ENCODE measurements at regions not wholly inside any gene's neighbourhood (a gene's known extent, or its start where the extent isn't known, plus 50 kb on each side); places are given as distances from the start of the nearest gene placed in this dataset.
"Not testable (repeated sequence)": the region's sequence is repeated elsewhere in the genome, so short reads cannot be mapped to it uniquely, and the experiment has no call there.

- ATAC-seq: no peak
- TF ChIP-seq PPARA (CRISPR knock-in tag; IDR thresholded peaks at IDR 0.05; ENCODE audit: borderline replicate concordance) (no peak), ARNTL (CRISPR knock-in tag; IDR thresholded peaks at IDR 0.05; ENCODE audit: borderline replicate concordance, low read depth) (no peak), ZFP3 (CRISPR knock-in tag; IDR thresholded peaks at IDR 0.05) (no peak), ZNF565 (CRISPR knock-in tag; conservative IDR thresholded peaks at IDR 0.05; ENCODE audit: low read depth) (no peak), GLIS3 (CRISPR knock-in tag; IDR thresholded peaks at IDR 0.05) (no peak)
- TF ChIP-seq, protein P1, sequence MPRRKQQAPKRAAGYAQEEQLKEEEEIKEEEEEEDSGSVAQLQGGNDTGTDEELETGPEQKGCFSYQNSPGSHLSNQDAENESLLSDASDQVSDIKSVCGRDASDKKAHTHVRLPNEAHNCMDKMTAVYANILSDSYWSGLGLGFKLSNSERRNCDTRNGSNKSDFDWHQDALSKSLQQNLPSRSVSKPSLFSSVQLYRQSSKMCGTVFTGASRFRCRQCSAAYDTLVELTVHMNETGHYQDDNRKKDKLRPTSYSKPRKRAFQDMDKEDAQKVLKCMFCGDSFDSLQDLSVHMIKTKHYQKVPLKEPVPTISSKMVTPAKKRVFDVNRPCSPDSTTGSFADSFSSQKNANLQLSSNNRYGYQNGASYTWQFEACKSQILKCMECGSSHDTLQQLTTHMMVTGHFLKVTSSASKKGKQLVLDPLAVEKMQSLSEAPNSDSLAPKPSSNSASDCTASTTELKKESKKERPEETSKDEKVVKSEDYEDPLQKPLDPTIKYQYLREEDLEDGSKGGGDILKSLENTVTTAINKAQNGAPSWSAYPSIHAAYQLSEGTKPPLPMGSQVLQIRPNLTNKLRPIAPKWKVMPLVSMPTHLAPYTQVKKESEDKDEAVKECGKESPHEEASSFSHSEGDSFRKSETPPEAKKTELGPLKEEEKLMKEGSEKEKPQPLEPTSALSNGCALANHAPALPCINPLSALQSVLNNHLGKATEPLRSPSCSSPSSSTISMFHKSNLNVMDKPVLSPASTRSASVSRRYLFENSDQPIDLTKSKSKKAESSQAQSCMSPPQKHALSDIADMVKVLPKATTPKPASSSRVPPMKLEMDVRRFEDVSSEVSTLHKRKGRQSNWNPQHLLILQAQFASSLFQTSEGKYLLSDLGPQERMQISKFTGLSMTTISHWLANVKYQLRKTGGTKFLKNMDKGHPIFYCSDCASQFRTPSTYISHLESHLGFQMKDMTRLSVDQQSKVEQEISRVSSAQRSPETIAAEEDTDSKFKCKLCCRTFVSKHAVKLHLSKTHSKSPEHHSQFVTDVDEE (CRISPR knock-in tag; IDR thresholded peaks at IDR 0.05): no peak
Measured at GRCh38 chrX:9403374-9403773, 61.5 kb upstream of the TBL1X start.

GRCh38 chrX:9405635-9406034 is 59.2 kb upstream of the TBL1X start:
- ATAC-seq: not testable (repeated sequence)

GRCh38 chrX:9410889-9411288 is 54.0 kb upstream of the TBL1X start:
- not testable (repeated sequence) for ATAC-seq

DNA sequence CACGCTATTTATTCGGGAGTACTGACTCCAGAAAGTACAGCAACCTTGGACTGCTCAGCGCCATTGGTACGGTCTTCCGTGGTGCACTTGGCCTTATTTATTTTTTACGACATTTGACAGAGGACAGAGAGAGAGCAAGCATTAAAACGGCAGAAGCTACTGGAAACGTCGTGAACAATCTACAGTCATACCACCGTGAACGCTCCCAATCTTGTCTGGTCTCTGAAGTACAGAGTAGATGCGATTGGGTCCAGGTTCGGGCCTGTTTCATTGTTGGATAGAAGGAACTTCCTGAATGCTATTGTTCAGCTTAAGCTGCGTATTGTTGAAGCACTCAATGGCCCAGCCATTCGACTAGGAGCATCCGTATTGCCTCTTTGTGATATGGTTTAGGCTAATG is 53.2 kb upstream of the TBL1X start:
- ATAC-seq: not testable (repeated sequence)

DNA sequence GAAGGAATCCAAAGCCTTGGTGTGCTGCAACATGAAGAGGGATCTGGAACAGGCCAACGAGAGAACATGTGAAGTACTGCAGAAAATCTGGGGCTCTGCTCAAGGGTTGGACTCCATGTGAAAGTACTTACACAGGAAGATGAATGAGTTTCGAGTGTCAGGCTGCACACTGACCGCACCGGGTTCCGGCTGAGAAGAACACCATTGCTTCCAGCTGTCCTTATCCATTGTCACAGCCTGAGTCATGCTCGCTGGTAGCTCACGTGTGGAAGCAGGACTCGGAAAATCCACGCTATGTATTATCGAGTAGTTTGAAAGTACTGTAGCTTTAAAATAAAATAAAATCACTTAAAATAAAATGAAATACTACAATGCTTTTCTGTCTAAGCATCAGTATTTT is 50.4 kb upstream of the TBL1X start:
- no peak for ATAC-seq
- TF ChIP-seq POU6F1 (CRISPR knock-in tag; IDR thresholded peaks at IDR 0.05; ENCODE audit: borderline replicate concordance, low read depth) (no peak), ARNTL (CRISPR knock-in tag; IDR thresholded peaks at IDR 0.05; ENCODE audit: borderline replicate concordance, low read depth) (no peak), OSR1 (CRISPR knock-in tag; IDR thresholded peaks at IDR 0.05) (no peak), CREB5 (CRISPR knock-in tag; IDR thresholded peaks at IDR 0.05; ENCODE audit: low read depth) (no peak)
- TF ChIP-seq, protein P2, sequence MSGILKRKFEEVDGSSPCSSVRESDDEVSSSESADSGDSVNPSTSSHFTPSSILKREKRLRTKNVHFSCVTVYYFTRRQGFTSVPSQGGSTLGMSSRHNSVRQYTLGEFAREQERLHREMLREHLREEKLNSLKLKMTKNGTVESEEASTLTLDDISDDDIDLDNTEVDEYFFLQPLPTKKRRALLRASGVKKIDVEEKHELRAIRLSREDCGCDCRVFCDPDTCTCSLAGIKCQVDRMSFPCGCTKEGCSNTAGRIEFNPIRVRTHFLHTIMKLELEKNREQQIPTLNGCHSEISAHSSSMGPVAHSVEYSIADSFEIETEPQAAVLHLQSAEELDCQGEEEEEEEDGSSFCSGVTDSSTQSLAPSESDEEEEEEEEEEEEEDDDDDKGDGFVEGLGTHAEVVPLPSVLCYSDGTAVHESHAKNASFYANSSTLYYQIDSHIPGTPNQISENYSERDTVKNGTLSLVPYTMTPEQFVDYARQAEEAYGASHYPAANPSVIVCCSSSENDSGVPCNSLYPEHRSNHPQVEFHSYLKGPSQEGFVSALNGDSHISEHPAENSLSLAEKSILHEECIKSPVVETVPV (CRISPR knock-in tag; IDR thresholded peaks at IDR 0.05): no peak
